NCI-H748 (cell line): ENCODE measurements at regions not wholly inside any gene's neighbourhood (a gene's known extent, or its start where the extent isn't known, plus 50 kb on each side); places are given as distances from the start of the nearest gene placed in this dataset.

ENCODE experiments used
- DNase-seq: peaks from one replicate; lab custom pipeline; 2025; ENCODE audit not compliant: unreplicated experiment; lab: John Stamatoyannopoulos, UW

DNA sequence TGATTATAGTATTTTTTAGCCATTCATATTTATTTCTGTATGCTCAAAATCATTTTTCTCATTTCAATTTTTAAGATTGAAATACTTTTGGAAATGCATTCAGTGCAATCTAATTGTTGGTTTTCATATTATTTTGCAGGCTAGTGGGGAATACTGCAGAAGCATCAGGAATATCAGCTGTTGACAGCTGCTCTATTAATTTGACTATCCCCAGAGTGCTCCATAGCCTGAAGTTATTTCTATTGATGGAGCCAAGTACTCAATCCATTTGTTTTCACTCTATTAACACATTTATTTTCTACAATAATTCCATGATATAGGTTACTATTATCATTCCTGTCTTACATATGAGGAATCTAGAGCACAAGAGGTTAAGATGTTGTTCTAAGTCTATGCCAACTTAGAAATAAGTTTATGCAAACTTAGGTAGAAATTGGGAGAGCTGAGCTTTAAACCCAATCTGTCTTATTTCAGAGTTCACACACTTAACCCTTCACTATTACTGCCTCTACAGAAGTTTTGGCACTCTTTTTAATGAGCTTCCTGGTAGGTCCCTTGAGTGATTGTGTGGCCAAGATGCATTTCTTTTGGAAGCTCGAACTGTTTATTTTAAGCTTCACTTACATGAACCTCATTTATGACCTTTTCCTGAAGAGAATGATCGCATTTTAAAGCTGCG, 65.6 kb upstream of the PCDH18 start:
- DNase-seq, result no peak

- DNase-seq, result no peak
Measured at GRCh38 chr4:137587796-137588195, 55.5 kb upstream of the PCDH18 start.

GRCh38 chr4:137583671-137584070, 51.4 kb upstream of the PCDH18 start:
- no peak for DNase-seq
